A673 (cell line): ENCODE measurements at regions not wholly inside any gene's neighbourhood (a gene's known extent, or its start where the extent isn't known, plus 50 kb on each side); places are given as distances from the start of the nearest gene placed in this dataset.

ENCODE experiments used
- EZH2 ChIP-seq: fragments of 200-600 bp; sonication (generic); IDR thresholded peaks from 2 replicates; pipeline ENCODE4 v1.6.1; 2017; ENCODE audit warnings: borderline replicate concordance, low read depth, mild to moderate bottlenecking, mixed read lengths, antibody characterized with exemption, low read length; ENCODE audit not compliant: poor library complexity, severe bottlenecking
- TF ChIP-seq, protein P1 (sequence below): fragments of 300-800, 200-600 bp; sonication (generic); conservative IDR thresholded peaks from 2 replicates; pipeline ENCODE4 v1.5.1; 2017; ENCODE audit warnings: low read depth, mild to moderate bottlenecking, antibody characterized with exemption, low read length, moderate library complexity, mixed read lengths

DNA sequence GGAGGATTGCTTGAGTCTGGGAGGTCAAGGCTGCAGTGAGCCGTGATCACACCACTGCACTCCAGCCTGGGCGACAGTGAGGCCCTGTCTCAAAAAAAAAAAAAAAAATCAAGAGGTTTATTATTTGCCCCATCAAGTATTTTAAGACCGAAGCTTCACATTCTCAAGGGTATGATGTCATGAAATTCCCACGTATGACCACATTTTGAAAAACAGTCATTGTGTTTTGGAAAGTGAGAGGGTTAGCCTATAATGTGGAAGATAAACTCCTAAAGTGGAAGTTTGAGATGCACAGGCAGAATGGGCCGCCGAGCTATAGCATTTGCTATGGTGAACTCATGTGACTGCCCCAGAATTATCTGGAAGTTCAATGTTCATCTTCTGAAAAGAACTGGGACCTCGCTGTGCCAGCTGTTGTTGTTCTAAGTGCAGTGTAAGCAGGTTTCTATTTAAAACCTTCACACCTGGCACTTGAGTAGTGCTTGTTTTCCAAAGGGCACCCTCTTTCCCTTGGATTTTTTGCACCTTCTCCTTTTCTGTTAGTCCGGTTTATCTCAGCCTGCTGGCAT lies 96.9 kb upstream of the SLC25A33 start:
- TF ChIP-seq, protein P1, sequence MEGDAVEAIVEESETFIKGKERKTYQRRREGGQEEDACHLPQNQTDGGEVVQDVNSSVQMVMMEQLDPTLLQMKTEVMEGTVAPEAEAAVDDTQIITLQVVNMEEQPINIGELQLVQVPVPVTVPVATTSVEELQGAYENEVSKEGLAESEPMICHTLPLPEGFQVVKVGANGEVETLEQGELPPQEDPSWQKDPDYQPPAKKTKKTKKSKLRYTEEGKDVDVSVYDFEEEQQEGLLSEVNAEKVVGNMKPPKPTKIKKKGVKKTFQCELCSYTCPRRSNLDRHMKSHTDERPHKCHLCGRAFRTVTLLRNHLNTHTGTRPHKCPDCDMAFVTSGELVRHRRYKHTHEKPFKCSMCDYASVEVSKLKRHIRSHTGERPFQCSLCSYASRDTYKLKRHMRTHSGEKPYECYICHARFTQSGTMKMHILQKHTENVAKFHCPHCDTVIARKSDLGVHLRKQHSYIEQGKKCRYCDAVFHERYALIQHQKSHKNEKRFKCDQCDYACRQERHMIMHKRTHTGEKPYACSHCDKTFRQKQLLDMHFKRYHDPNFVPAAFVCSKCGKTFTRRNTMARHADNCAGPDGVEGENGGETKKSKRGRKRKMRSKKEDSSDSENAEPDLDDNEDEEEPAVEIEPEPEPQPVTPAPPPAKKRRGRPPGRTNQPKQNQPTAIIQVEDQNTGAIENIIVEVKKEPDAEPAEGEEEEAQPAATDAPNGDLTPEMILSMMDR: no peak
- TF ChIP-seq EZH2: no peak
